HepG2 (cell line): ENCODE measurements at regions not wholly inside any gene's neighbourhood (a gene's known extent, or its start where the extent isn't known, plus 50 kb on each side); places are given as distances from the start of the nearest gene placed in this dataset.

Experiments used
- RXRA ChIP-seq: sonication (generic); formaldehyde crosslinking; IDR thresholded peaks from 2 replicates; pipeline ENCODE4 v1.5.1; 2020; ENCODE audit warnings: missing genetic modification reagents
- TP53 ChIP-seq: sonication (generic); formaldehyde crosslinking; conservative IDR thresholded peaks from 2 replicates; pipeline ENCODE4 v1.4.0; 2020; ENCODE audit warnings: missing genetic modification reagents

DNA sequence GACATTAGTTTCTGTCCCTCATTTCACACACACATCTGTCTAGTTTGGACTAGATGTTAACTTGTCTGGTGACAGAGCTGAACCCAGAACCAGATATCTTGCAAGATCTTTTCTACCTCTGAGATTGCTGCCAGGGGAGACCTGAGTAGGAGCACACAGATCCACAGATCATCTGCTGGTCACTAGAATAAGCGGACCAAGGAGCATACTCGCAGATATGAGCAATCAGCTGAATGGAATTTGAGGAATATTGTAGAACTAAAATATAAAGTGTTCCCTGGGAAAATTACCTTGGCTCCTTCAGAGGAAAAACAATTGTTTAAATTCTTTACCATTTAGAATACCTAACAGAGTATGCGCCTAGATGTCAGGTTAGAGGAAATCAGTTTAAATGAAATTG is 90.7 kb downstream of the TNFSF18 start:
- TF ChIP-seq TP53, result no peak
- no peak for TF ChIP-seq RXRA (CRISPR knock-in tag)
